Gastroesophageal sphincter (tissue), 4 donors: ENCODE measurements at regions not wholly inside any gene's neighbourhood (a gene's known extent, or its start where the extent isn't known, plus 50 kb on each side); places are given as distances from the start of the nearest gene placed in this dataset.

Source experiments
- ATAC-seq: fragments of 150-250 bp; one replicate; pipeline ENCODE4 v1.9.1; 2016; ENCODE audit warnings: mild to moderate bottlenecking, moderate library complexity
- H3K27ac ChIP-seq, 4 donors: fragments of 200-600 bp; sonication (generic) in 3 of 4; 1 replicate in 3 of 4; 2 replicates in 1 of 4; pipeline ENCODE4 v1.5.1; 2016 to 2019
- H3K27me3 ChIP-seq: fragments of 200-600 bp; sonication (generic); one replicate; pipeline ENCODE4 v1.5.1; 2019
- H3K36me3 ChIP-seq, 2 donors: fragments of 200-600 bp; sonication (generic); one replicate each; pipeline ENCODE4 v1.5.1; 2019; ENCODE audit warnings: control low read depth in 1 of 2
- H3K4me1 ChIP-seq, 3 donors: fragments of 200-600 bp; sonication (generic); 1 replicate in 2 of 3; 2 replicates in 1 of 3; pipeline ENCODE4 v1.5.1; 2016 to 2019; ENCODE audit warnings: control low read depth in 2 of 3
- H3K4me3 ChIP-seq, 2 donors: fragments of 200-600 bp; sonication (generic); one replicate each; pipeline ENCODE4 v1.5.1; 2019; ENCODE audit warnings: mild to moderate bottlenecking in 1 of 2, moderate library complexity in 1 of 2
- H3K9me3 ChIP-seq, 3 donors: fragments of 200-600 bp; sonication (generic); one replicate each; pipeline ENCODE4 v1.5.1; 2017 to 2019; ENCODE audit warnings: control low read depth in 2 of 3
- CTCF ChIP-seq, 4 experiments: fragments of 200-600 bp in 2 of 4; fragments of 450-650 bp in 2 of 4; sonication (generic) in 1 of 4; IDR thresholded peaks; one replicate each; pipeline ENCODE4 v1.5.1; 2017 to 2019; ENCODE audit warnings: antibody characterized with exemption in 4 of 4, mild to moderate bottlenecking in 2 of 4, moderate library complexity in 2 of 4
- EP300 ChIP-seq: sonication (generic); formaldehyde crosslinking; IDR thresholded peaks from one replicate; pipeline ENCODE4 v1.6.1; 2017; ENCODE audit warnings: antibody characterized with exemption, mild to moderate bottlenecking
- POLR2A ChIP-seq, 2 donors: fragments of 450-650 bp; IDR thresholded peaks; one replicate each; pipeline ENCODE4 v1.6.1; 2017; ENCODE audit warnings: antibody characterized with exemption in 2 of 2, mild to moderate bottlenecking in 2 of 2, moderate library complexity in 1 of 2
- POLR2AphosphoS5 ChIP-seq: sonication (generic); formaldehyde crosslinking; IDR thresholded peaks from one replicate; pipeline ENCODE4 v1.6.1; 2017; ENCODE audit warnings: antibody characterized with exemption
- WGBS, 2 donors: methylation state at CpG; one replicate each; pipeline ENCODE4 v1.1.5; 2018; ENCODE audit warnings: low coverage in 1 of 2; 5-methylcytosine and 5-hydroxymethylcytosine counted together

GRCh38 chr12:114508529-114509129 is 102.7 kb upstream of the TBX5 start:
- no peaks in the 10 kb centered on the region for H3K4me1 ChIP-seq
- ATAC-seq, result peak; percentile 74
- 35 to 36% methylated on average over 8 of the region's 8 CpGs for WGBS, 2 donors
- TF ChIP-seq CTCF (IDR thresholded peaks at IDR 0.05), result peak; percentile 57 to 82 (median 70)
- no peak for TF ChIP-seq POLR2AphosphoS5
- peaks cover 51% of the 10 kb centered on the region for H3K27me3 ChIP-seq
- H3K27ac ChIP-seq, result no peak overlapping the region
- no peak overlapping the region for H3K4me3 ChIP-seq
- H3K36me3 ChIP-seq, result no peaks in the 10 kb centered on the region
- H3K9me3 ChIP-seq, result no peaks in the 10 kb centered on the region

GRCh38 chr12:114506651-114507050 is 100.7 kb upstream of the TBX5 start:
- no peaks in the 10 kb centered on the region for H3K9me3 ChIP-seq
- no peak for ATAC-seq
- H3K36me3 ChIP-seq, result no peaks in the 10 kb centered on the region
- TF ChIP-seq CTCF (IDR thresholded peaks at IDR 0.05) (no peak), EP300 (no peak), POLR2AphosphoS5 (no peak), POLR2A (IDR thresholded peaks at IDR 0.05) (no peak)
- peaks cover 50% of the 10 kb centered on the region for H3K27me3 ChIP-seq
- 45 to 65% methylated on average over 4 to 6 of the region's 6 CpGs for WGBS, 2 donors
- H3K4me3 ChIP-seq, result no peak overlapping the region
- H3K4me1 ChIP-seq, result no peaks in the 10 kb centered on the region
- no peak overlapping the region for H3K27ac ChIP-seq

GRCh38 chr12:114504311-114504710 is 98.4 kb upstream of the TBX5 start:
- H3K9me3 ChIP-seq, result no peaks in the 10 kb centered on the region
- 43 to 88% methylated on average over 3 of the region's 3 CpGs for WGBS, 2 donors
- H3K4me1 ChIP-seq, result no peaks in the 10 kb centered on the region
- TF ChIP-seq POLR2A (IDR thresholded peaks at IDR 0.05) (no peak), CTCF (IDR thresholded peaks at IDR 0.05) (no peak), POLR2AphosphoS5 (no peak), EP300 (no peak)
- H3K4me3 ChIP-seq, result no peak overlapping the region
- no peak overlapping the region for H3K27ac ChIP-seq
- no peak for ATAC-seq
- no peaks in the 10 kb centered on the region for H3K36me3 ChIP-seq
- peaks cover 63% of the 10 kb centered on the region for H3K27me3 ChIP-seq

- Histone ChIP-seq H3K4me3 (no peak overlapping the region), H3K27me3 (peaks cover 89% of the 10 kb centered on the region), H3K4me1 (no peaks in the 10 kb centered on the region), H3K27ac (no peak overlapping the region), H3K36me3 (no peaks in the 10 kb centered on the region), H3K9me3 (no peaks in the 10 kb centered on the region)
- no peak for ATAC-seq
- TF ChIP-seq POLR2A (IDR thresholded peaks at IDR 0.05), result no peak
- TF ChIP-seq EP300, result no peak
- TF ChIP-seq CTCF (IDR thresholded peaks at IDR 0.05), result no peak
- TF ChIP-seq POLR2AphosphoS5, result no peak
- 40 to 41% methylated on average over 6 to 7 of the region's 7 CpGs for WGBS, 2 donors
Measured at GRCh38 chr12:114501474-114501807, 95.5 kb upstream of the TBX5 start.

- 4 to 25% methylated on average over 4 to 20 of the region's 20 CpGs for WGBS, 2 donors
- H3K36me3 ChIP-seq, result no peaks in the 10 kb centered on the region
- no peak overlapping the region for H3K4me3 ChIP-seq
- H3K27ac ChIP-seq, result no peak overlapping the region
- no peaks in the 10 kb centered on the region for H3K4me1 ChIP-seq
- peaks cover 95% of the 10 kb centered on the region for H3K27me3 ChIP-seq
- peaks cover 0 to 1% (median 0%) of the 10 kb centered on the region in 3 donors for H3K9me3 ChIP-seq
- TF ChIP-seq EP300, result no peak
- TF ChIP-seq POLR2A (IDR thresholded peaks at IDR 0.05), result no peak
- no peak for TF ChIP-seq POLR2AphosphoS5
- no peak for TF ChIP-seq CTCF (IDR thresholded peaks at IDR 0.05)
- ATAC-seq, result no peak
Measured at GRCh38 chr12:114500775-114501473, 95.0 kb upstream of the TBX5 start.
